ENCODE measurements at regions not wholly inside any gene's neighbourhood (a gene's known extent, or its start where the extent isn't known, plus 50 kb on each side); places are given as distances from the start of the nearest gene placed in this dataset.

- ChIA-PET POLR2A (no interaction called here), CTCF (no interaction called here)
- H3K9me3 Mint-ChIP-seq: no peaks in the 10 kb centered on the region
- H3K27me3 Mint-ChIP-seq: peaks cover 2% of the 10 kb centered on the region
- H3K27ac Mint-ChIP-seq: no peak overlapping the region
- no peaks in the 10 kb centered on the region for H3K4me1 Mint-ChIP-seq
- no peaks in the 10 kb centered on the region for H3K36me3 Mint-ChIP-seq (ENCODE audit: low read depth)
- no peak for DNase-seq
- no peak overlapping the region for H3K4me3 Mint-ChIP-seq
Observed at GRCh38 chr7:148950806-148951205, 66.7 kb upstream of the EZH2 start.

DNA sequence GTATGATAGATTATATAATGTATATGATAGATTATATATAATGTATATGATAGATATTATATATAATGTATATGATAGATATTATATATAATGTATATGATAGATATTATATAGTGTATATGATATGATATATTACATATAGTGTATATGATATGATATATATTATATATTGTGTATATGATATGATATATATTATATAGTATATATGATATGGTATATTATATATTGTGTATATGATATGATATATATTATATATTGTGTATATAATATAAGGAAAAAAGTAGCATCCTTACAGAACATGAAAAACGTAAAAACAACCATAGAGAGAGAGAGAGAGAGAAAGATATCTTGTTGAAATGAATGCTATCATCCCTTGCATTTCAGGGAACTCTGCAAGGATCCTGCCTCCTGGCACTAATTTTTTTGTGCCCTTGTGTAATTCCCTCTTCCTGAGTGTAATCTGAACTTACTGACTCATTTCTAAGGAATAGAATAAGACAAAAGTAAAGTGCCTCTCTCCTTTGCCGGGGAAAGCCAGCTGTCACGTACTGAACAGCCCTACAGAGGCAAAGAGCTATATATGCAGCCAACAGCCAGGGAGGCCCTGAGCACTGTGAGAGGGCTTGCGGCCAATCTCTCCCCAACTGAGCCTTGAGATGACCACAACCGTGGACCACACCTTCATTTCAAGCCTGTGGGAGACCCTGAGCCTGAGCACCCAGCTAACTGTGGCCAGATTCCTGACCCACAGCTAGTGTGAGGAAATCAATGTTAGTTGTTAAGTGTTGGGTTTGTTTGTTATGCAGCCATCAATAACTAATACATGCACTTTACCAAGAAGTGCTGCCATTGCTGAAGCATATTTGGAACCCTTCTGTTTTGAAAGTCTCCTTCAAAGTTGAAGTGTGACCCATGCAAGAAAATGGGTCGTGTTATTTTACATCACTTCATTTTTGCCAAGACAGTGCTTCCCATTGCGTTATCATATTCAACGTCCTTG, 61.1 kb upstream of the EZH2 start:
- CTCF ChIA-PET: interaction anchor here (1.0 kb wide), 1 partner anchor 18 kb away, joined by 3 read pairs; no protein-coding TSS in a partner anchor
- Mint-ChIP-seq H3K27ac (no peak overlapping the region), H3K4me1 (peaks cover 10% of the 10 kb centered on the region), H3K9me3 (no peaks in the 10 kb centered on the region), H3K36me3 (ENCODE audit: low read depth) (no peaks in the 10 kb centered on the region), H3K4me3 (no peak overlapping the region), H3K27me3 (no peaks in the 10 kb centered on the region)
- POLR2A ChIA-PET: no interaction called here
- no peak for DNase-seq

DNA sequence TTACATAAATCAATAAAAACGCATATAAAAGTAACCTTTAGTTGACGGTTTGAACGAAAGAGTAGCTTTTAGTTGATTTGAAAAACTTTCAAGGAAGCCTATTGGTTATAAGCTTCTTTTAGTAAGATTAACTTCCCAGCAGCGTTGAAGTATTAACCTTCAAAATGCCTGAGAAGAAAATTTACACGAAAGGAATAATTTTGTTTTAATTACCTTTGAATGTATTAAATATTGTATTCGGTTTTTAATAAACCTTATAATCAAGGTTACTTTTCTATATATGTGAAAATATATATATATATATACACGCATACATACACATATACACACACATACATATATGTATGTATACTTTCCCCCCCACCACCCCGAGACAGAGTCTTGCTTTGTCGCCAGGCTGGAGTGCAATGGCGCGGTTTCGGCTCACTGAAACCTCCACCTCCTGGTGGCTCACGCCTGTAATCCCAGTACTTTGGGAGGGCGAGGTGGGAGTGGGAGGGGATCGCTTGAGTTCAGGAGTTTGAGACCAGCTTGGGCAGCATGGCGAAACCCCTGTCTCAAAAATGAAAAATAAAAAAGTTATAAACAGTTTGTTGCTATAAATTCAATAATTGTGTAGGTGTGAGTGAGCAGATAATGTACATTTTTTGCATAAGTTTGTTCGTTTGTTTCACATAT, 57.6 kb upstream of the EZH2 start:
- Mint-ChIP-seq H3K4me1 (peaks cover 22% of the 10 kb centered on the region), H3K36me3 (ENCODE audit: low read depth) (no peaks in the 10 kb centered on the region), H3K27ac (peak overlapping the region; percentile 91), H3K4me3 (peak overlapping the region; percentile 91), H3K9me3 (no peaks in the 10 kb centered on the region), H3K27me3 (no peaks in the 10 kb centered on the region)
- peak; percentile 70 for DNase-seq
- ChIA-PET POLR2A (interaction anchor here (0.6 to 2.9 kb wide), 37 partner anchors 8 to 382 kb away, joined by 3 to 59 read pairs (median 4); partner anchors contain the start of genes CUL1, EZH2, ZNF282 and ZNF425), CTCF (interaction anchor here (0.5 to 2.7 kb wide), 26 partner anchors 10 to 485 kb away, joined by 3 to 19 read pairs (median 4); partner anchors contain the start of genes CUL1 and EZH2)

DNA sequence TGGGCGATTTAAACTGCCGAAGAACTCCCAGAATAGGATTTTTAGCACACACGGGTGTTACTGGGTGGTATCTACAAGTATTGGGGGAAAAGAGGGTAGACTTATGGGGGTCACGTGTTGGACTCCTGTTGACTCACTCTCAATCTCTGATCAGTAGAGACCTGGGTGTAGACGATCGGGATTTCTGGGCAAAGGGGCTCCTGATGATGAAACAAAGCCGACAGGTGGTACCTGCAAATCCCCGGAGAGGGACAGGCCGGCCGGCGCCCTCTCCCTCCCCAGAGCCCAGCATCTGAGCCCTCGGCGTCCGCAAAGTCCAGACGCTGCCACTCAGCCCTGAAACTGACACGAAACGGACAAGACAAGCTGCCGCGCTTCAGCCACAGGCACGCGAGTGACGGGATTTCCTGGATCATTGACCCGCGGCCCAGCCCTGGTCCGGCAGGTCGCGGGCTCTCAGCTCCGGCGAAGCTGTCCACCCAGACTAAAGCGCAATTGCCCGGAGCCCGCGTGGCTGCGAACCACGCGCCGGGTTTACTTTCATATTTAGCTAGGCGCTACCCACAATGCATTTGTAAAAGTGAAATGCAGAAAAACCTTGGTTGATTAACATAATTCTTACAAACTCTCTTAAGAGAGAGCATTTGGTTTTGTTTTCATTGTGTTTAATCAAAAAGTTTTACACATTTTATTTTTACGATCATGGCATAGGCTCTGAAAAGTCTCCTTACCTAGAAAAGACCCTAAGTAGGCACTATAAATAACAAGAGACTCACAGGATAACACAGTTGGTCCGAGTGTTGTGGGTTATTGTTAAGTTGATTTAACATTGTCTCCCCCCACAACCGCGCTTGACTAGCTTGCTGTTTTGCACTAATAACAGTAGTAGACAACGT, 56.9 kb upstream of the EZH2 start:
- Mint-ChIP-seq H3K36me3 (ENCODE audit: low read depth) (no peaks in the 10 kb centered on the region), H3K27me3 (no peaks in the 10 kb centered on the region), H3K4me1 (peaks cover 22% of the 10 kb centered on the region), H3K27ac (peak overlapping the region; percentile 91), H3K4me3 (peak overlapping the region; percentile 91), H3K9me3 (no peaks in the 10 kb centered on the region)
- ChIA-PET CTCF (interaction anchor here (0.5 to 2.7 kb wide), 24 partner anchors 11 to 486 kb away, joined by 3 to 19 read pairs (median 4); partner anchors contain the start of genes CUL1 and EZH2), POLR2A (interaction anchor here (0.6 to 2.9 kb wide), 36 partner anchors 7 to 381 kb away, joined by 3 to 59 read pairs (median 4); partner anchors contain the start of genes CUL1, EZH2, ZNF282 and ZNF425)
- DNase-seq: peak; percentile 71

DNA sequence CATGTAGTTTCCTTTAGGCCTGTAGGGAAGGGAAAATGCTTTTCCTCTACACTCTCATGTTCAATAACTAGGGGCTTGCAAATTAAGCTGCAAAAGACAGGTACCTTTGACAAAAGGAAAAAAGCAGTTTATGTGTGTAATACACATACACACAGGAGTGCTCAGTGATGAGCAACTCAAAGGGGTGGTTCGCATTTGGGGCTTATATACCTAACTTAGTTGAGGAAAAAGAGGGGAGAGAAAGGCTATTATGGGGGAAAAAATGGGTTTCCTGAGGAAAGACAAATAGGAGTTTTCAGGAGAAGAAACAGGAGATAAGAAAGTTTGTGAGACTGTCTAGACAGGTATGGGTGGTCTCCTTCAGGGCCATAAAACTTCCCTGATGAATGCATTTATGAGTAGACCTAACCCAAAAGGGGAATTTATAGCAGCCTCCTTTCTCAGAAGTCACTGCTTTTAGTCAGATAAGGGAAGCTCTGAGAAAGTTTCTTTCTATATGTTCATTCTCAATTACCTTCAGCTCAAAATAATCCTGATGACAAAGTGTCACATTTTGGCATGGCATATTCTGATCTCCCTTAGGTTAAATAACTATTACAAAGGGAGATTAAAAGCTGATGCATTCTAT, 55.2 kb upstream of the EZH2 start:
- DNase-seq: no peak
- Mint-ChIP-seq H3K27ac (no peak overlapping the region), H3K9me3 (no peaks in the 10 kb centered on the region), H3K36me3 (ENCODE audit: low read depth) (peaks cover 3% of the 10 kb centered on the region), H3K4me3 (no peak overlapping the region), H3K27me3 (no peaks in the 10 kb centered on the region), H3K4me1 (peaks cover 22% of the 10 kb centered on the region)
- ChIA-PET POLR2A (interaction anchor here (0.9 to 1.4 kb wide), 7 partner anchors 8 to 241 kb away, joined by 3 to 12 read pairs (median 4); partner anchors contain the start of gene EZH2), CTCF (interaction anchor here (0.9 to 1.3 kb wide), 2 partner anchors 24 to 364 kb away, joined by 3 to 4 read pairs; no protein-coding TSS in a partner anchor)

GRCh38 chr7:148935451-148935850, 51.4 kb upstream of the EZH2 start:
- Mint-ChIP-seq H3K9me3 (no peaks in the 10 kb centered on the region), H3K4me3 (no peak overlapping the region), H3K36me3 (ENCODE audit: low read depth) (peaks cover 4% of the 10 kb centered on the region), H3K4me1 (peaks cover 15% of the 10 kb centered on the region), H3K27ac (no peak overlapping the region), H3K27me3 (no peaks in the 10 kb centered on the region)
- ChIA-PET CTCF (no interaction called here), POLR2A (interaction anchor here (1.2 kb wide), 1 partner anchor 50 kb away, joined by 5 read pairs; no protein-coding TSS in a partner anchor)
- no peak for DNase-seq
